GM19035 (cell line): ENCODE measurements at regions not wholly inside any gene's neighbourhood (a gene's known extent, or its start where the extent isn't known, plus 50 kb on each side); places are given as distances from the start of the nearest gene placed in this dataset.
"Not testable (repeated sequence)": the region's sequence is repeated elsewhere in the genome, so short reads cannot be mapped to it uniquely, and the experiment has no call there.

Source experiments
- ATAC-seq: cut with Tn5 transposase; IDR thresholded peaks from one replicate; pipeline ENCODE4 v1.9.1; 2021; ENCODE audit not compliant: unreplicated experiment

DNA sequence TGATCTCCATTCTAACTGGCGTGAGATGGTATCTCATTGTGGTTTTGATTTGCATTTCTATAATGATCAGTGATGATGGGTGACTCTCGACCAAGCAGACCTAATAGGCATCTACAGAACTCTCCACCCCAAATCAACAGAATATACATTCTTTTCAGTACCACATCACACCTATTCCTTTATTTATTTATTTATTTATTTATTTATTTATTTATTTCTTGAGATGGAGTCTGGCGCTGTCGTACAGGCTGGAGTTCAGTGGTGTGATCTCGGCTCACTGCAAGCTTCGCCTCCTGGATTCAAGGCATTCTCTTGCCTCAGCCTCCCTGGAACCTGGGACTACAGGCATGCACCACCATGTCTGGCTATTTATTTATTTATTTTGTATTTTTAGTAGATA is 496.3 kb downstream of the TENT5A start:
- not testable (repeated sequence) for ATAC-seq

DNA sequence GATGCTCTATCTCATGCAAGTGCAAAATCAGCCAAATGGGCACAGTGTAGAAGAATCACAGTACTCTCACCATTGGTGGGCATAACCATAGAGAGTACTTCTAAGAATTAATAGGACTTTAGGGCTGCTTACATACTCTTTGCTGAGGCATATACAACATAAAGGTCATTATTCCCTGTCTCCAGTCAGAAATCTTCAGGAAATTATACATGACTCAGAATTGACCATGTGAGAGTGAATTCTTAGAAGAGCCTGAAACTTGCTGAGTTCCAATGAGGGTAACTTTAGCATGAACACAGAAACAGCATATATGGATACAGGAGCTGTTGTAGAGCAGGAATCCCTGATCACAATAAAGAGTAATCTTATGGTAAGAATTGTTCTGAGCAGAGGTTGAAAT is 498.7 kb downstream of the TENT5A start:
- ATAC-seq: no peak

DNA sequence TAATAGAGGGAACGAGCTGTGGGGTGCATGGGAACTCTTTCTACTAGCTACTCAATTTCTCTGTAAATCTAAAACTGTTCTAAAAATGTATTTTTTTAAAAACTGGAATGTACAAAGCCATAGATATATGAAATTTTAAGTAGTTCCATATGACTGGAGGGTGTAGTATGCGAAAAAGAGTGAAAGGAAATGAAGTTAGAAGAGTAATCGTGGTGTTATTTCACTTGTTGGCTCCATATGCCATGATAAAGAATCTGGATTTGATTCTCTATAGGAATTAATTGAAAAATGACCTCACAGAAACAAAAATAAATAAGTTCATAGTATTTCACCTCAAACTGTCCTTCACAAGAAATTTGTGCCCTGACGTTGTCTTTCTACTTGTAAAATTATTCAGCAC is 500.2 kb downstream of the TENT5A start:
- ATAC-seq: no peak

DNA sequence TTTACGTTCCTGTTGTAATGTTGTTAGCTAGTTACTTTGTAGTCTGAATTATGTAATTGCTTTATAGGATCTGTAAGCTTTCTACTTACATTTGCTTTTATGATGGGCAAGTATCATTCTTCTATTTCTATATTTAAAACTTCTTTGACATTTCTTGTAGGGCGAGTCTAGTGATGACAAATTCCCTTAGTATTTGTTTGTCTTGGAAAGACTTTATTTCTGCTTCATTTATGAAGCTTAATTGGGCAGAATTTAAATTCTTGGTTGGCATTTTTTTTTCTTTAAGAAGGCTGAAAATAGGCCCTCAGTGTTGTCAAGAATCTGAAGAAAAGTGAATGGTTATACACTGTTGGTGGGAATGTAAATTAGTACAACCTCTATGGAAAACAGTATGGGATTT is 506.3 kb downstream of the TENT5A start:
- ATAC-seq: no peak

DNA sequence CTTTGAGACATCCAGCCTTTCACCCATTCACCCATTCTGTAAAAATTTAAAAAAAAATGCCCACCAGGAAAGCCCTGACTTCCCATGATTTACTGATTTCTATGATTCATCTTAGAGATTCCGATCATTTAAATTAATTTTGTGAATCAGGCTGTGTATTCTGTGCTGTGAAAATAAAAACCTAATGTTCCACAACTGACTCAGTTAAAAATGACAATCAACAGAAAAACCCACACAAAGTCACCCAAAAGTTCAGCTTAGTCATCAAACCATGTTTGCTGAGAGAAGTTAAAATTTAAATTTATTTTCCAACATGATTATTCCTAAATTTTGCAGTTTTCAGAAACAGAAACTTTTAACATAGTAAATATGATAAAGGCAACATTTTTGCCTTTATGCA is 509.9 kb downstream of the TENT5A start:
- no peak for ATAC-seq

DNA sequence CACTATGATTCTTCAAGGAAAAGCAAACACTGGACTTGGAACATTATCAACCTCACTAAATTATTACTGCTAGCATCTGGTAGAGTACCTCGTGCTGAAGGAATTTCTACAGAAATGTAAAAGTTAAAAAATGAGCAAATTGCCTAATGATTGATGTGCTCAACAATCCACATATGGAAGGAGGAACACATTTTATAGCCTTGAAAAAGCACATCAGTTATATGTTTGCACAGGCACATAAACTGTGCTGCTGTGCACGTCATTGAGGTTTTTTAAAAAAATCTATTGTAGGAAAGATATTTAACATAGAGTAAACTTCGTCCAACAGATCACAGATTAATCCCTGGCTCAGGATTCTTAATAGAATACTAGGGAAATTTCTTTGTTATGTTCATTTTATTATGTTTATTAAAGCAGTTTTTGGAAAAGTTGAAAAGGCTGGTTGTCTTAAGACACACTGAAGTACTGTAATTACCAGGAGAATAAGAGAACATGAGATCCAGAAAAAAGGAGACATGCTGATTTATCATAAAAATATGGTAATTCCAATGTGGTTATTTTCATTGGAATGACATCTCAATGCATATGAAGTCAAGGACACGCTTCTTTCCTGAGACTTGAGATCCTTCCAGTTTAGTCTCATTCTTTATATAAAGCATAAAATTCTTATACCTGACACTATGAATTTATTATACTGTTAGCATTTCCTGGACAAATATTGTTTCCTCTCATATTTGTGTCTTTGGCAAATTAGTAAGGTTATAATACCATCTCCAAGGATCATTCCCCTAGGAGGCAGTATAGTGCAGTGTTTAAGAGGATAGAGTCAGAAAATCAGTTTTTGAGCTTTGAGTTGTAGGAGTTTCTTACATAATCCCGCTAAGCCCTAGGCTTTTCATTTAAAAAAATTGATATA is 511.1 kb downstream of the TENT5A start:
- no peak for ATAC-seq

DNA sequence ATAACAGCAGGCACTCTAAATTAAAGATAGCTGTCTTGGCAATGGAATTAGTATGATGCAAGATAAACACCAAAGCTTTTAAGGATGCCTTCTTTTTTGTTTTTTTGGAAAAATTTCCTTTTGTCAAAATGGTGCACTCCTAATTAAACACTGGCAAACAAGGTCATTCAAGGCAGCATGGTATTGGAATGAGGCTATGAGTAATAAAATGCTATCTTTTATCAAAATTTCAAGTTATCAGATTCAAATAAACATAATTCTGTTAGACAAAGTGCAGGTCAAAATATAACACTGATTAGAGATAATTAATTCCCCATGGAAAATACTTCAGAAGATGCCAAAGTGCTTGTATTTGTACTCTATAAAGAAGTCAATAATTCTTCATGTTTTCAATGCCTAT is 514.1 kb downstream of the TENT5A start:
- ATAC-seq: no peak

DNA sequence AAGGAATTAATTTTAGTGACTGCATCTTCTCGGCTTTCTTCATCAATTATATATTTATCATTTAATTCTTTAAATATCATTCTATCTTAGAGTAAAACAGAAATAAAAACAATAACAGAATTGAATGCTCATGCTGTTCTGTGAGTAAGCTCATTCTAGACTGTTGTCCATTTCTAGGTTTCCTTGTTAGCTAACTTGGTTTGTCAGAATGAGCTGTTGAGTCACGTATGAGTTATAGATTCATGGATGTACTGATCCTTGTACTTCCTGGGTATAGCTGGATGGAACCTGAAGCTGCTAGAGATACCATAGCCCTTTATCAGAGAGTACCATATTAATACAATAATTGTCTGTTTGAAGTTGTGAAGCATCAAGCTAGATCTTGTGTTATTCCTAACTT is 515.3 kb downstream of the TENT5A start:
- ATAC-seq: no peak

DNA sequence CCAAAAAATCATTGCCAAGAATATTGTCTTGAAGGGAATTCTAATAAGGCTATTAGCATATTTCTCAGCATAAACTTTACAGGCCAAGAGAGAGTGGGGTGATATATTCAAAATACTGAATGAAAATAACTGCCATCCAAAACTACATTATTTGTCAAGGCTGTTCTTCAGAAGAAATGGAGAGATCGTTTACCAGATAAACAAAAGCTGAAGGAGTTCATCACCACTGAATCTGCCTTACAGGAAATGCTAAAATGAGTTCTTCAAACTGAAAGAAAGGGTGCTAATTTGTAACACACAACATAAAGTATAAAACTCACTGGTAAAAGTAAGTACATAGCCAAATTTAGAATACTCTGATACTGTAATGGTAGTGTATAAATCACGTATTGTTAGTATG is 517.0 kb downstream of the TENT5A start:
- no peak for ATAC-seq

DNA sequence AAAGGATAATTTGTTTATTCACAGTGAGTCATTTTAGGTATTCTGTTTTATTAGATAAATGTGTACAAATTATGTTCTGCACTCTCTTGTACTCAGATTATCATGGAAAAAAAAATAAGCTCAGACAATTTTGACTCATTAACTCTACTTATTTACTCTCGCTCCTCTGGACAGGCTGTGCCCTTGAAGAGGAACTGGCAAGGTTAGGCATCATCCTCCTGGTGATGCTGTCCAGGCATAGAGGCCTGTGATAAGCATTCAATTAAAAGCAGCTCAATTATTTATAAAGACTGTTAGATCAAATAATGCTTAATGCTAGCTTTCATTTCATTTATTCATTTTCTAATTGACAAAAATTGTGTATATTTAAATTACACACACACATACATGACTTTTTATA is 518.5 kb downstream of the TENT5A start:
- no peak for ATAC-seq

DNA sequence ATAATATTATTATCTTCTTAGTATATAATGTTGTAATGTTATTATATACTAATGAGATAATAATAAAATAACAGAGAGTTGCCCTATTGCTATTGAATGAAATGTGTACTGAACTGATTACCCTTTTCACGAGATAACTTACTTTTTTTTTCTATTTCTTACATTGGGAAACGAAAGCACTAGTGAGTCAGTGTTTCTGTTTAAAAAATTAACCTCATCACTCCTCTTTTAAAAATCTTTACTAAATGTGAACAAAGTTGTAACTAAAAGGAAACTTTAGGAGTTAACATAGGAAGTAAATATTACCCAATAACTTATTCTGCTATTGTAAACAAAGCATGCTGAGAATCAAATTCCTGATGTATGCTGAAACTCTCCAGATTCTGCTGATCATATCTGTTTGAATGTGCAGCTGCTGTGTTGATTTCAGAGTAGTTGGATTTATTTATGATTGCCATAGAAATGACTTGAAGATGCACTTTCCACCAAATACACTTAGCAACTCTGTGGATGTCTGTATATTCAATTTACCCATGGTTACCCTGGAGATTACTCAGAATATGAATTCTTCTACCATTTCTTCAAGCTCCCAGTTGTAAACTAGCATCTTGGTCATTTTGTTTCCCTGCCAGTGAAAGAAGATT is 523.4 kb downstream of the TENT5A start:
- no peak for ATAC-seq

DNA sequence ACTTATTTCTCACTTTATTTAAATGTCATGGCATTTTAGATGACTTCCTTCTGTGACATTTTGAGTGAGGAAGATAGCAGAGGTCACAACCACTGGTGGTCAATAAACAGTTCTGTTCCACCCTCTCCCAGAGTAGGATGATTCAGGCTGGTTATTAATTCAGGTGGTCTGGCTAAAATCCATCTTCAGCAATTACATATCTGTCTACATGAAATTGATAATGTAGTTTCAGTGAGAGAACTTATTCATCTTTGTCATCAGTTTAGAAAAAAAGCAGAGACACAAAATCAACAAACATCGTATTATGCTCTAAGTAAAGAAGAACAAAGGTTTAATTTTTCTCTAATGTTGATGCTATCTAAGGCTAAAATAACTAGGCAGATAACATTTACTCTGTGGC is 525.5 kb downstream of the TENT5A start:
- no peak for ATAC-seq

DNA sequence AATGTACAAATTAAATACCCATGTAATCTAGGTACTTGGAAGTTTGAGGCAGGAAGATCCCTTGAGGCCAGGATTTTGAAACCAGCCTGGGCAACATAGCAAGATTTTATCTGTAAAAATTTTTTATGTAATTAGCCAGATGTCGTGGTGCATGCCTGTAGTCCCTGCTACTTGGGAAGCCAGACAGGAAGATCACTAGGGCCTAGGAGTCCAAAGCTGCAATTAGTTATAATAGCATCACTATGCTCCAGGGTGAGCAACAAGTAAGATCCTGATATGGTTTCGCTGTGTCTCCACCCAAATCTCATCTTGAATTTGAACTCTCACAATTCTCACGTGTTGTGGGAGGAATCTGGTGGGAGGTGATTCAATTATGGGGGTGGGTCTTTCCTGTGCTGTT is 535.8 kb downstream of the TENT5A start:
- no peak for ATAC-seq

DNA sequence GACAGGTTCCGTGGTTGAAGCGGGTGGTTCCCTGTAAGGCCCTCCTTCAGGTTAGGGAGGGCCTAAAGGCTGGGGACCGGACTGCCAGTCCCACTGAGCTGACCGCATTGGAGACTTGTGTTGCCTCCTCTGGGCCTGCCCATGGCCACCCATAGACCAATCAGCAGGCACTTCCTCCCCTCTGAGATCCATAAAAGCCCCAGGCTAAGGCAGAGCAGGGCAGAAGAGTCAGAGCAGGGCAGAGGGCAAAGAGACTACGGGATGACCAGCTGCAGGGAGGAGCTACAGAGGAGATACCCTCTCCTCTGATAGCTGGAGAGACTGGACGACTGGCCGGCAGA is 537.4 kb downstream of the TENT5A start:
- no peak for ATAC-seq

DNA sequence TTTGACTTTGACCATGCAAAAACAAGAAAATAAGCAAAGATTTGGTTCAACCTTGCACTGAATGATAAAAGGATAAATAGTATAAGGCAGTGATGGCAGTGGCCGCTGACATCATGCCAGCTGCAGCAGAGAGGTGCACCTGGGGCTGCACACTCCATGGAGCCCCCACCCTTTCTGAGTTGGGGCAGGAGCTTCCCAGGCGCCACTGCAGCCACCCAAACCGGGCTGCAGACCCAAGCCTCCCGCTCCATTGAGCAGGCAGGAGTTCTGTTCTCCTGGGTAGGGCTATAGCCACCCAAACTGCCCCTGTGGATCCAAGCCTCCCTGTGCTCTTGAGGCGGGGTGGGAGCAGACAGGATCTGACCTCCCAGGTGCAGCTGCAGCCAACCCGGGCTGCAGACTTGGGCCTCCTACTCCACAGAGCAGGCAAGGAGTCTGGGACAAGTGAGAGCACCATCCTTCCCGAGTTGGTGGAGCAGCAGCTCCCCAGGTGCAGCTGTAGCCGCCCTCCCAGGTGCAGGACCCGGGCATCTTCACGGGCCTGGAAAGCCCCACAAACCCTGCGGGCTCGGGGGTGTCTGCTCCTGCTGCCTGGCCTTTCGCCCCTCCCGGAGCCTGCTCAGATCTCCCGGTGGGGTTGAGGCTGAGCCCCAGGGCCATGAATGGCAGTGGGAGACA is 537.9 kb downstream of the TENT5A start:
- ATAC-seq: no peak

DNA sequence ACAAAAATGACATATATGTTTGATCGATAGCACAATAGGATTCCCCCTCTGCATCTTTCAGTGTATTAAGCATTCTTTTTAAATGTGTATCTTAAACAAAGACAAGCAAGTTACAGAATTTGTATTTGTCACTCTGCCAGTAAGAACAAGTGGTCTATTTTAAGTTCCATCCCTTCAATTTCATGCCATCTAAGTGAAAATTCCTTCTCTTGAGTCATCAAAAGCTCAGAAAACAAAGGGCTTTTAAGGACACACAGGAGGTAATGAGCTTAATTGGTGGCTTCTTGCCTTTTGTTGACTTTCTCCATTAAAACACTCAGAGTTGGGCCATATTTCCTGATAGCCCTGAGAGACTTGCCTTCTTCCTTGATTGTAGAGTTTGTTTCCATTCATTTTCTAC is 547.8 kb downstream of the TENT5A start:
- ATAC-seq: no peak

DNA sequence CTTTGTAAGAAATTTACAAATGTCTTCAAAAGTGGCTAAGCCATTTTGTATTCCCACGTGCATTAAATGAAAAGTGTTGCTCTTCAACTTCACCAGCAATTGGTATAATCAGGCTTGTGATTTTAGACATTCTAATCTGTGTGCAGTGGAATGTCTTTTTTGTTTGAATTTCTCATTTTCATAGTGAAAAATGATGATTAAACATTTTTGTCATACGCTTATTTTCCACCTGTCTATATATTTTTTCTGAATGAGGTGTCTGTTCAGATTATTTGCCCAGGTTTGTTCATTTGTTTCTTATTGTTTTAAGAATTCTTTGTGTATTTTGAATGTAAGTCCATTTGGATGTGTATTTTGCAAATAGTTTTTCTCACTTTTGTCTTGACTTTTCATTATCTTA is 558.1 kb downstream of the TENT5A start:
- no peak for ATAC-seq

DNA sequence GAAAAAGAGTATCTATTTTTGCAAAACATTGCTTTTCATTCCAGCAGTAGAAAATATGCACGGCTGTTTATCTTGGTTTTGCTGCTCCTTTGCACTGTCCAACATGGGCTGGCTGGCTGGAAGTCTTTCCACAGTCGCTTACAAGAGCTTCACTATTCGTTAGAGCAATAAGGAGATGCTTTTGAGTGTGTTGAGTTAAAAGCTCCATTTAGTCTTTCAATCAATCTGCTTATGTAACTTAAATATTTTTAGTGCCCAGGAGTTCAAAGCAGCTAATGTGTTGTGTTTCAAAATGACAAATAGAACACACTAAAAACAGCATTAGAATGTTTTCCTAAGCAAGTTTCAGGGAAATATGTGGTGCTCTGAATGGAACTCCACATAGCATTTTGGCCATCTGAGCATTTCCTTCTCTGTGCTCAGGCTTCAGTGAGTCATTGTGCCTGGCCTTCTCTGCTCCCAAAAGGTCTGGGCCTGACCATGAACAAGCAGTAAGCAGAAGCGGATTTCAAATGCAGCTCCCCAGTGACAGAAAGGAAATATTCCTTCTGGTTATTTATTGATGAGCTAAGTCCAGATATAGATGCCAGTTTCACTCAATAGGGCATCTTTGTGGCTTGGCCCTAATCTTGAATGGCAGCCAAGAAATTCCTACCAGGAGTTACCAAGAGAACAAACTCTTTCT is 580.3 kb downstream of the TENT5A start:
- no peak for ATAC-seq

DNA sequence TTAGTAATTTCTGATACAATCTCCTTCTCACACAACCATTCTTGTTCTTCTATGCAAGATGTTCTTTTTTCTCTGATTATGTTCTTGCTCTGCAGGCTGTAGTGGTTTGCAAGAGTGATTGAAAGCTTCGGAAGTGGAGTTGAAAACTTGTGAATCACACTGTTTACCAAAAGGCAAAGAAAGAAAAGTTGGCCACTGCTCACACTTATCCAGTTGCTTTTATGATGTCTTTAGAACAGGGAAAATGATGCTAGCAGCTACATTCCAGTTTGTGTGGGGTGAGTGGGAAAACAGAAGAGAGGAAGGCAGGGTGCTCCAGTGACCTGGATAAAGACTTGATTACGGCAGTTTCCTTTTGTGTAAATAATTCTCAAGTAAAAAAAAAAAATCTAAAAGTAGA is 583.3 kb downstream of the TENT5A start:
- no peak for ATAC-seq

DNA sequence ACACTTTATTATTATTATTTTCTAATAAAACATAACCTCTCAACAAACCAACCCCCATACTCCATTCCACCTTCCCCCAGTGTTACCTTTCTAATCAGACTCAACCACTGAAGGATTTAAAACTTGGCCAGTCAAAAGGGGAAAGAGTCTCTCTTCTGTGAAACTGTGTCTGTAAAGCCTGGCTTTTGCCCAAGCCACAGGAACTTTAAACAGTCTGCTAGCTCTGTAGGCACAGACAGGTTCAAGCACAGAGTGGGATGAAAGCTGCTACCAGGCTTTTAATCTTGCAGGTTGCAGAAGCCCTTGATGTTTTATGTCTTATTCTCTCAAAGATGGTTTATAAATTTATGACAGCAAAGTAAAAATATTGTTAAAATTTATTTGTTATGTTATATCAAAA is 585.7 kb downstream of the TENT5A start:
- no peak for ATAC-seq

DNA sequence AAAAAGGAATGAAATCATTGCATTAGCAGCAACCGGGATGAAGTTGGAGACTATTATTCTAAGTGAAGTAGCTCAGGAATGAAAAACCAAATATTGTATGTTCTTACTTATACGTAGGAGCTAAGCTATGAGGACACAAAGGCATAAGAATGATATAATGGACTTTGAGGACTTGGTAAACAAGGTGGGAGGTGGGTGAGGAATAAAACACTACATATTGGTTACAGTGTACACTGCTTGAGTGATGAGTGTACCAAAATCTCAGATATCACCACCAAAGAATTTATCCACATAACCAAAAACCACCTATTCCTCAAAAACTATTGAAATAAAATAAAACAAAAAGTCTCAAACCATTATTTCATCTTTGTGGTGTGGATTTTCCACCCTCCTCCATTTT is 593.5 kb downstream of the TENT5A start:
- ATAC-seq: no peak

DNA sequence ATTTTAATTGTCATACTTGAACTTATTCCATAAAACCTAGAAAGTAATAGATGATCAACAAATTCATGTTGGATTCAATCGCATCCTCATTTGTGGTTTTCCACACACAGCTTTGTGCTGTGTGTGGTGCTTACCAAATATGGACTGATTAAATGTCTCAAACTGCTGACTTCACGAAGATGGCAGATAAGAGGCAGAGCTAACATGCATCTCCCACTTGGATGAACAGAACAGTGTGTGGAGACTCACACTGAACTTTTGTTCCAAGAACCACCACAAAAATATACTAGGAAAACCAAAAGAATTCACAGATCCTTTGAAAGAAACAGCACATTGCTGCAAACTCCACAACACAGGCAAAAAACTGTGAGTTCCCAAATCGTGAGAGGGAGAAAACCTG is 603.7 kb downstream of the TENT5A start:
- ATAC-seq: no peak
